ENCODE measurements at regions not wholly inside any gene's neighbourhood (a gene's known extent, or its start where the extent isn't known, plus 50 kb on each side); places are given as distances from the start of the nearest gene placed in this dataset.

DNA sequence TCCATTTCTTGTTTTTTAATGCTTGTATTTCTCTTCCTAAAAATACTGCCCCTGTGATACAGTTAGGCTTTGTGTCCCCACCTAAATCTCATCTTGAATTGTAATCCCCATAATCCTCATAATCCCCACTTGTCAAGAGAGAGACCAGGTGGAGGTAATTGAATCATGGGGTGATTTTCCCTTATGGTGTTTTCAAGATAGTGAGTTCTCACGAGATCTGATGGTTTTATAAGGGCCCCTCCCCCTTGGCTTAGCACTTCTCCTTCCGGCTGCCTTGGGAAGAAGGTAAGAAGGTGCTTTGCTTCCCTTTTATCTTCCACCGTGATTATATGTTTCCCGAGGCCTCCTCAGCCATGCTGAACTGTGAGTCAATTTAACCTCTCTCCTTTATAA lies 227.4 kb downstream of the MAN2A1 start:
- DNase-seq (ENCODE audit: low read depth) = no peak

DNA sequence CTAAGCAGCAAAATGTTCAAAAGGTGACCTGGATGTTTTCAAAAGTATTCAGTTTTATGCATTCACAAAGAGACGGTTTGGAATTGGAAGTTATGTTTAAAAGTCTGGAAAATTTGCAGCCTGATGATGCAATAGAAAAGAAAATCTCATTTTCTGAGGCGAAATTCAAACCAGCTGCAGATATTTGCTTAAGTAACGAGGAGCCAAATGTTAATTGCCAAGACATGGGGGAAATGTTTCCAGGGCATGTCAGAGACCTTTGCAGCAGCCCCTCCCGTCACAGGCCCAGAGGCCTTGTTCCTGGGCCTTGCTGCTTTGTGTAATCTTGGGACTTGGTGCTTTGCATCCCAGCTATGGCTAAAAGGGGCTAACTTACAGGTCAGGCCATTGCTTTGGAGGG lies 228.2 kb downstream of the MAN2A1 start:
- DNase-seq (ENCODE audit: low read depth) = no peak

DNA sequence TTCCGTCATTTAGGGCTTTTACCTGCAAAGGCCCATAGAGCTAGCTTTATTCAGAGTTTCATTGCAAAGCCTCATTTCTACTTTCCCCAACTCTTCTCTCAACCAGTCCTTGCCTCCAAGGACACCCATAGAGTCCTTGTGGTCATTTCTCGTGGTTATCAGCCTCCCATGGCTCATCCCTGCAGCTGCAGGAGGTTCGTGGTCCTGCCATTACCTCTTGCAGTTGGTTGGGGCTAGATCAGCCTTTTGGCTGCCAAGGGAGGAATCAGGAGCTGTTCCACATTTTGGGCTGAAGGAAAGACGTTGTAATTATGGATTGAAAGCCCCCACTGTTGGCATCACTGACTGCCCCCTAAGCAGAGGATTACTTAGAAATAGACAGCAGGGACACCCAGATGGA lies 231.0 kb downstream of the MAN2A1 start:
- no peak for DNase-seq (ENCODE audit: low read depth)

- no peak for DNase-seq (ENCODE audit: low read depth)
Measured at GRCh38 chr5:109921735-109922380, 232.1 kb downstream of the MAN2A1 start.

DNA sequence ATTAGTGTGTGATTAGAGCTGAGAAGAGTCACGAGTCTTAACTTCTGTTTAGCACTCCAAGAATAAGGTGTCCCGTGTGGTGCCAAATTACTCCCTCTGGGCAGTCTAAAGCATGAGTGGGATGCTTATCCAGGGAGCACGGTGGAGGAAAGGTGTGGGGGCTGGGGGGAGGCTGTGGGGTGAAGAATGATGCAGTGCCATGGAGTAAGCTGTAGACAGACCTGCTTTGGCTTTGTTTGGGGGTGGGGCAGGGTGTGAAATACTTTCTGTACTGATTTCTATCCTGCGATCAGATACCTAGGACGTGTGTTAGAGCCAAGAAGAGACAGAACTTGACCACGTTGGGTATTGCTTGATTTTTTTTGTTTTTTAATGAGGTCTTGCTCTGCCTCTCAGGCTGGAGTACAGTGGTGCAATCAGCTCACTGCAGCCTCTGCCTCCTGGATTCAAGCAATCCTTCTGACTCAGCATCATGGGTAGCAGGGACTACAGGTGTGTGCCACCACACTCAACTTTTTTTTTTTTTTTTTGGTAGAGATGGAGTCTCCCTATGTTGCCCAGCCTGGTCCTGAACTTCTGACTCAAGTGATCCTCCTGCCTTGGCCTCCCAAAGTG lies 232.8 kb downstream of the MAN2A1 start:
- no peak for DNase-seq (ENCODE audit: low read depth)

DNA sequence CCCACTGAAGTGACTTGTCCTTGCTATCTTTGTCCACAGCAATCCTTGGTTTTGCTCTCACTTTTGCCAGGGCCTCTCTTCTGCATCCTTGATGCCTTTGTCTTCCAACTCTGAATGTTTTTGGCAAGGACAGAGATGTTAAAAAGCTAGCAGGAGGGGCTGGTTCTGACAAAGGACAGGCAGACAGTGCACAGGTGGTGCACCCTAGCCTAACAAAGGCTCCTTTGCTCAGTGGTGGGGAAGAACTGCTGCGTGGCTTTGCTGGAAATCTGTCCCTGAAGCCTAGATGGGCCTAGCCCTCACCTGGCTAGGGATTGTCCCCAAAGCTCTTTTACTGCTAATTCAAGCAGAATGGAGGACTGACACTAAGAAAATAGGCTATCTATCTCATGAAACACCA lies 233.5 kb downstream of the MAN2A1 start:
- DNase-seq (ENCODE audit: low read depth) = no peak

GRCh38 chr5:109924237-109925107 lies 234.7 kb downstream of the MAN2A1 start:
- DNase-seq (ENCODE audit: low read depth) = no peak

GRCh38 chr5:109927639-109928038 lies 237.9 kb downstream of the MAN2A1 start:
- DNase-seq (ENCODE audit: low read depth) = no peak

DNA sequence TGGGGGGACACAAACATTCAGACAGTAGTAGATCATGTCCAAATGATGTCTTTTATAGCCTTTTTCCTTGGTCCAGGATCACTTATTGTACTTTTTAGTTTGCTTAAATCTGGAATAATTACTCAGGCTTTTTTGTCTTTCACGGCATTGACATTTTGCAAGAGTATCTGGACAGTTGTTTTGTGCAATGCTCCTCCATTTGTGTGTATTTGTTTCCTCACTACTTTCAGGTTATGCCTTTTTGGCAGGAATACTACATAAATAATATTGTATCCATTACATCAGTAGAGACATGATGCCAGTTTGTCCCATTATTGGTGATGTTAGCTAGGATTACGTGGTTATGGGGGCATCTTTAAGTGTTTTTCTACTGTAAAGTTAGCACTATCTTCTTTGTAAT lies 238.3 kb downstream of the MAN2A1 start:
- no peak for DNase-seq (ENCODE audit: low read depth)

- DNase-seq (ENCODE audit: low read depth) = no peak
Measured at GRCh38 chr5:109928811-109929210, 239.1 kb downstream of the MAN2A1 start.

DNA sequence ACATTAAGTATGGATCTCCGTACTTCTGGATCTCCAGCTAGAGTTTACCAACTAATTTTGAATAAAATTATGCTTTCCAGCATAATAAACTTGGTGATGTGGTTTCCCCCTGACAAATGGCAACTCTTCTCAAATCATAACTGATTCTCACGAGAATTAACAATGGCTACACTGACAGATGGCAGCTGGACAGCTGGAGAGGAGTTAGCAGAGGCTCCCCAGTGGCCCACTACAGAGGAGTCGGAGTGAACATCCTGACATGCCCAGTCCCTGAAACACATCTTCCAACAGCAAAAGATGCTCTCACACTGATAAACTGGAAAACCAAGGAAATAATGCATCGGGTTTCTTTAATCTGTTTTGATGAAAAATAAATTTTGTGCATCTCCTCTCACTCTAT lies 239.6 kb downstream of the MAN2A1 start:
- DNase-seq (ENCODE audit: low read depth) = no peak

- no peak for DNase-seq (ENCODE audit: low read depth)
Measured at GRCh38 chr5:109929911-109930310, 240.2 kb downstream of the MAN2A1 start.

GRCh38 chr5:109931049-109931780 lies 241.5 kb downstream of the MAN2A1 start:
- DNase-seq (ENCODE audit: low read depth) = no peak

DNA sequence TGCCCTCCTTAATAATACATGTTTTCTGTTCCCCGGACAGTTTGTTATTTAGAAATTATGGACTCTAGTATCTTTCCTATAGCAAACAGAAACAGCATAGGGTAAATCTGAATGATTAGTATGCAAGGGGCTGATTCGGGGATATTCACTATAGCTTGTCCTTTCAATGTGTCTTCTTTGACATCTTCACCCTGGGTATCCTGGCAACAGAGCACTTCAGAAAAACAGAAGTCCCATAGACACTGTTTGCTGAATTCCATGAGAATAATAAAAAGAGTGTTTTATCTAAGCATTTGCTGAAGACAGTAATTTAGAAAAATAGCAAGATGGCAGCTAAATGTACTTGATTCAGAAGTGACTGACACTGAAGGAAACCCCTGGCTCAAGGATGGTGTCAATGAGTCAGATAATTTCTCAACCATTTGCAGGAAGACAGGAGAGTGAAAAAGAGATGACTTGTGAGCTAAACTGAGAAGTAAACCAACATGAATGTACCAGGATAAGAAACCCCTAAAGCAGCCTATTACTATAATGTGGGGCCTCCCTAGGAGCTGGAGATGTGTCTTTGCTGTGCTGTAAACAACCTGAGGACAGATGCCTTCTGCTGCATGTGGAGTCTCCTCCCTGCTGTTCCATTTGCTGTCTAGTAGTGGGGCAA lies 246.2 kb downstream of the MAN2A1 start:
- DNase-seq (ENCODE audit: low read depth) = no peak

- DNase-seq (ENCODE audit: low read depth) = no peak
Measured at GRCh38 chr5:109936996-109937395, 247.3 kb downstream of the MAN2A1 start.

DNA sequence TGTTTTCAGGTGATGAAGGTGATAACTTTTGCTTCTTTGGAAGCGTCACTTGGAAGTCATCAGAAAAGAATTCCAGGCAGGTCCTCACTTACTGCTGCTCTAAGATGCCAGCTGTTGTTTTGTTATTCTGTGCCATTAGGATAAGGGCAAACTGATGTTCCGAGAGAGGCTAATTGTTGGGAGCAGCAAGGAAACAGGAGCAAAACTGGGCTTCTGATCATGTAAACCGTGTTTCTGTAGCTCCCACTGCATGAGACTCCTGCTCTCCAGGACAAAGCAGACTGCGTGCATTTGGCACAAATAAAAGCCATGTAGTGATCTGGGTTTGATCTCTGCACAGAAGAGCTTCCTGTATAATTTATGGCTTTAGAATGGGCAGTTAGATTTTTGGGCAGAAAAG lies 248.2 kb downstream of the MAN2A1 start:
- DNase-seq (ENCODE audit: low read depth) = no peak

DNA sequence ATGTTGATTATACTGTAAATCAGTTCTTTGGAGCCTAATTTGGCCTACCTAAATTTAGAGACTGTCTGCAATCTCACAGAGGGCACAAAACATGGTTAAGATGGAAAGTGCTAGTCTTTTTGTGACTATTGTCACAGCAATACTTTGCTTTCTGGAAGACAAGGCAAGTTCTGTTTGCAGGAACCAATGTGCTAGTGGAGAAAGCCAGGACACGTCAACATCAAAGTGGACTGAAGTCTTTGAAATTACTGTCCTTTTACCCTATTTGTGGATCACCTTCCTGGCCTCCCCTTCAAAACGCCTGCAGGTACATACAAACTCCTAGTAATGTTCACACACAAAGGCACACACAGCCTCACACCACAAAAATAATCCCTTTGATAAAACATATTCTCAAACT lies 248.7 kb downstream of the MAN2A1 start:
- no peak for DNase-seq (ENCODE audit: low read depth)

GRCh38 chr5:109939116-109939682 lies 249.5 kb downstream of the MAN2A1 start:
- DNase-seq (ENCODE audit: low read depth) = peak; percentile 17

- no peak for DNase-seq (ENCODE audit: low read depth)
Measured at GRCh38 chr5:109942646-109943045, 252.9 kb downstream of the MAN2A1 start.

DNA sequence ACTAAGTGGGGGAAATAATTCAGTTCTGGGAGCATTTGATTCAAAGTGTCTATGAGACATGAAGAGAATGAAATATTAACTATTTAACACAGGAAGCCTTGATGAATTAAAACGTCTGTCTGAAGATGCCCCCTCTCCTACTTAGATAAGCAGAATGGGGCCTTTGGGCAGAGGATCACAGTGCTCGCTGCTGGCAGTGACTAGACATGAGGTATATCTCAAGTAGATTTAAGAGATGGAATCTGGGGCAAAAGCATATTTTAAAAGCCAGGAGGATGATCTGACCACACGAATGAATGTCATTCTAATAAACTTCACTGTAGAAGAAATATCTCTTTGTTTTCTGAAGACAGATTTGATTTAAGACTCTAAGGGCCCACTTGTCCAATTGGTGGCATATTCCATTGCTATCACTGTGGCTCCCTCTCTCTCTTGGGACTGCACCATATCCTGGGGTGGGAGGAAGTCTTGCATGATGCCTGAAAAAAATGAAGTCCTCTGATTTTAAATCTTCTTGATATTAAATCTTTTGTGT lies 254.0 kb downstream of the MAN2A1 start:
- DNase-seq (ENCODE audit: low read depth) = no peak

DNA sequence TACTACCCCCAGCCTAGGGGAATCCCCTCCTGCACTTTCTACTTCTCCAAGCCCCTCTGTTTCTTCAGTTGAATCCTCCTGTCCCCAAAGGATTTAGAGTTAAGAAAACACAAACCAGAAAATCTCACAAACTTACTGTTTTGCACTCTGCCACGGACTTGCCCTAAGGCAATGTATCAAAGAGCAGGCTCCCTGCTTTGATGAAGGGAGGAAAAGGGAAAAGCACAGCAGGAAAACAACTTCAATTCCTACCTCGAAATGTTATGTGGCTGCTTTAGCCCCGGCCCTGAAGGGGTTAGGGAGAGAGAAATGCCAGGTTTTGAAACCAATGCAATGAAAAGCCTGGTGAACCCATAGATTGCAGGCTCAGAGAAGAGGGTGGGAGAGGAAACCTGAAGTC lies 254.7 kb downstream of the MAN2A1 start:
- DNase-seq (ENCODE audit: low read depth) = no peak
